H1 (cell line): ENCODE measurements at regions not wholly inside any gene's neighbourhood (a gene's known extent, or its start where the extent isn't known, plus 50 kb on each side); places are given as distances from the start of the nearest gene placed in this dataset.

Source experiments
- ASH2L ChIP-seq: fragments of 200-600, 300-600 bp; sonication (generic); IDR thresholded peaks from one replicate; pipeline ENCODE4 v1.7.1; 2017; ENCODE audit warnings: low read length
- CHD2 ChIP-seq: IDR thresholded peaks from 2 replicates; pipeline ENCODE4 v1.6.1; 2012; ENCODE audit warnings: low read length, improper control_type of control experiment
- CREB1 ChIP-seq: IDR thresholded peaks from 2 replicates; pipeline ENCODE4 v1.6.1; 2012; ENCODE audit warnings: inconsistent platforms
- EP300 ChIP-seq, 2 experiments: IDR thresholded peaks; 1 replicate in 1 of 2; 2 replicates in 1 of 2; pipeline ENCODE4 v1.6.1; 2011 to 2012; ENCODE audit warnings: low read depth in 2 of 2, low read length in 2 of 2, mild to moderate bottlenecking in 2 of 2, borderline replicate concordance in 1 of 2, inconsistent platforms in 1 of 2, moderate library complexity in 1 of 2
- HDAC2 ChIP-seq, 2 experiments: fragments of 300-600 bp in 1 of 2; sonication (generic) in 1 of 2; IDR thresholded peaks; 2 replicates each; pipeline ENCODE4 v1.6.1; 2011 to 2012; ENCODE audit warnings: low read depth in 2 of 2, low read length in 2 of 2, mild to moderate bottlenecking in 2 of 2, moderate library complexity in 2 of 2, borderline replicate concordance in 1 of 2, inconsistent platforms in 1 of 2
- KDM5A ChIP-seq: fragments of 200-600 bp; IDR thresholded peaks from 2 replicates; pipeline ENCODE4 v1.7.1; 2012; ENCODE audit warnings: mild to moderate bottlenecking, low read length, inconsistent platforms, mixed read lengths
- POLR2AphosphoS5 ChIP-seq: IDR thresholded peaks from 2 replicates; pipeline ENCODE4 v1.6.1; 2011; ENCODE audit warnings: low read depth, low read length
- RFX5 ChIP-seq: IDR thresholded peaks from 2 replicates; pipeline ENCODE4 v1.6.1; 2011; ENCODE audit warnings: low read depth, low read length, improper control_type of control experiment, borderline replicate concordance
- RXRA ChIP-seq: IDR thresholded peaks from 2 replicates; pipeline ENCODE4 v1.6.1; 2011; ENCODE audit warnings: low read depth, mild to moderate bottlenecking, low read length, moderate library complexity; ENCODE audit not compliant: insufficient read depth
- TEAD4 ChIP-seq: IDR thresholded peaks from 2 replicates; pipeline ENCODE4 v1.6.1; 2012; ENCODE audit warnings: low read depth, low read length, inconsistent platforms, mixed read lengths
- TF ChIP-seq, protein P1 (sequence below), 3 experiments: IDR thresholded peaks; 1 replicate in 2 of 3; 2 replicates in 1 of 3; pipeline versions ENCODE4 v1.5.1 to v1.6.1; 2011; ENCODE audit warnings: low read length in 3 of 3, mild to moderate bottlenecking in 3 of 3, inconsistent platforms in 2 of 3, low read depth in 1 of 3, moderate library complexity in 1 of 3; ENCODE audit not compliant: insufficient read depth in 1 of 3; ENCODE audit errors: control extremely low read depth in 1 of 3

DNA sequence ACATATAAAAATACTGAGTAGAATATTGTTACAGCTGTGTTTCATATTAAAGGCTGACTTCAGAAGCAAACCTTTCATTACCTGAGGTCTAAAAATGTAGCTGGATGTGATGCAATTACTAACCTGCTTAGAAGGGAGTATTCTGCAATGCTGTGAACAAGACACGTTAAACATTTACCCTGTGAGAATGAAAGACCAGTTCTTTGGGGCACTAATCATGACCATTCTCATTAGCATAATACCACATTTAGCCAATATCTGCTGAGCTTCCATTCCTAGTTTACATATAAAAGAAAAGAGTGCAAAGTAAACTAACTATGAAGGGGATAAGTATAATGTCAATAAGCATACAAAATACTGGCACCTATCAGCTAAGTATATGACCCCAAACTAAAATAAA, 784.0 kb upstream of the KLHL29 start:
- TF ChIP-seq POLR2AphosphoS5 (no peak), TEAD4 (no peak), RXRA (no peak), CREB1 (no peak), ASH2L (no peak), RFX5 (no peak), HDAC2 (IDR thresholded peaks at IDR 0.05; ENCODE audit: borderline replicate concordance in 1 of 2, low read depth in 2 of 2, low read length in 2 of 2) (no peak), CHD2 (no peak), EP300 (IDR thresholded peaks at IDR 0.05; ENCODE audit: borderline replicate concordance in 1 of 2, low read depth in 2 of 2, low read length in 2 of 2) (no peak), KDM5A (no peak)
- TF ChIP-seq, protein P1, sequence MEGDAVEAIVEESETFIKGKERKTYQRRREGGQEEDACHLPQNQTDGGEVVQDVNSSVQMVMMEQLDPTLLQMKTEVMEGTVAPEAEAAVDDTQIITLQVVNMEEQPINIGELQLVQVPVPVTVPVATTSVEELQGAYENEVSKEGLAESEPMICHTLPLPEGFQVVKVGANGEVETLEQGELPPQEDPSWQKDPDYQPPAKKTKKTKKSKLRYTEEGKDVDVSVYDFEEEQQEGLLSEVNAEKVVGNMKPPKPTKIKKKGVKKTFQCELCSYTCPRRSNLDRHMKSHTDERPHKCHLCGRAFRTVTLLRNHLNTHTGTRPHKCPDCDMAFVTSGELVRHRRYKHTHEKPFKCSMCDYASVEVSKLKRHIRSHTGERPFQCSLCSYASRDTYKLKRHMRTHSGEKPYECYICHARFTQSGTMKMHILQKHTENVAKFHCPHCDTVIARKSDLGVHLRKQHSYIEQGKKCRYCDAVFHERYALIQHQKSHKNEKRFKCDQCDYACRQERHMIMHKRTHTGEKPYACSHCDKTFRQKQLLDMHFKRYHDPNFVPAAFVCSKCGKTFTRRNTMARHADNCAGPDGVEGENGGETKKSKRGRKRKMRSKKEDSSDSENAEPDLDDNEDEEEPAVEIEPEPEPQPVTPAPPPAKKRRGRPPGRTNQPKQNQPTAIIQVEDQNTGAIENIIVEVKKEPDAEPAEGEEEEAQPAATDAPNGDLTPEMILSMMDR (IDR thresholded peaks at IDR 0.05; ENCODE audit: control extremely low read depth in 1 of 3, insufficient read depth in 1 of 3, low read depth in 1 of 3, low read length in 3 of 3), result no peak
